ENCODE measurements at regions not wholly inside any gene's neighbourhood (a gene's known extent, or its start where the extent isn't known, plus 50 kb on each side); places are given as distances from the start of the nearest gene placed in this dataset.

DNA sequence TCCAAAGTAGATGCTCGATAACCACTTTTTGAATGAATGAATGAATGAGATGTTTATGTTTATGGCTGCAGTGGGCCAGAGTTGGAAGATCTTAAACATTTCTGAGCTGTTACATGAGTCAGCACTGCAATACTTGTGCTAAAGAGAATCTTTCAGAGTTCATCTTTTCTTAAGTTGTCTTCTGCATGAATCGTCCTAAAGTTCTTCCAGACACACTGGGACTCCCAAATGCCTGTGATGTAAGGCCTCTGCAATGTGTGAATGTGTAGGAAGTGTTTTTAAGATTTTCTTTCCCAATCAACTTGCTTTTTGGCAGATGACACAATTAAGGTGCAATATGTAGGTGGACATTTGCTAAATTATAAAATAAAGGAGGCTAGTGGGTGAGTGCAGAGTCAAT is 50.3 kb upstream of the TRIM9 start:
- DNase-seq, result no peak

- DNase-seq, result no peak
These were observed 52.3 kb upstream of the TRIM9 start for GRCh38 chr14:51147183-51147582.

DNA sequence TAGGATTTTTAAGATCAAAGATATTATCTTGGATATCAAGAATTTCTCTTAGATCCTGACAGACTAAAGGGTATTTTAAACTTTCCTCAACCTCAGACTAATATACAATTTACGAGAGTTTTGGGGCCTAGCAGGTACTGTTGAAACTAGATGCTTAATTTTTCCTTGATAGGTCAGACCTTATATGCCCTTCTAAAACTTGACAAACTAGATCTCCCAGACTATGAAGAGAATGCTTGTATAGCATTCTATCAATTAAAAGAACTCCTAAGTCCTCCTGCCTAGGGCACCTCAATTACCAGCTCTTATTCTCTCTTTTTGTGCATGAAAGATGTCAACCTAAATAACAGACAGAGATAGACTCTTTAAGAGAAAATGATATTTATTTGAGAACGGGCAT is 60.4 kb upstream of the TRIM9 start:
- no peak for DNase-seq

- DNase-seq, result no peak
These were observed 62.1 kb upstream of the TRIM9 start for GRCh38 chr14:51157012-51157411.

DNA sequence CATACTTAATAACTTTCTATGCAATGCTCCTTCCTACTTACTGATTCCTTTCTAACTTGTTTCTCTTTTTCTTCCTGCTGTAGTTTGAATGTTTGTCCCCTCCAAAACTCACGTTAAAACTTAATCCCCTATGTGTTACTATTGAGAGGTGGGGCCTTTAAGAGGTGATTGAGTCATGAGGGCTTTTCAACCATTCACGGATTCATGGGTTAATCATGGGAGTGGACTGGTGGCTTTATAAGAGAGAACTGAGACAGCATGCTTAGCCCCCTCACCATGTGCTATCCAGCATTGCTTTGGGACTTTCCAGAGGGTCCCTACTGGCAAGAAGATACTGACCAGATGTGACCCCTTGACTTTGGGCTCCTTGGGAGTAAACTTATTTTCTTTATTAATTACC is 66.0 kb upstream of the TRIM9 start:
- no peak for DNase-seq

DNA sequence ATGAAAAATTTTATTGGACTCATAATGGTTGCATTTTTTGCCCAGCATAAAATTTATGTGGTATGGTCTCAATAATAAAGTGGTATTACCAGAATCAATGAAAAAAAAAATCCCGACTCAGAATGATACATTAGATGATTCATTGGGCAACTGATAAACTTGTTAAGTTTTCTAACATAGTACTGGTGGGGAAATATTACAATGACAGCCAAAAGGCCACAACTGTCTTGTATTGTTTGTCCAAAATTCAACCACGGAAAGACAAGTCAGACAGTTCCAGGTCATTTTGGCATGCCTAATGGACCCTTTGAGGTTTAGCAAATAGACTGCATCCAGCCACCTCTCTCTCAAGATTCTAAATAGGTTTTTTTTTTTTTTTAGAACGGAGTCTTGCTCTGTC is 70.5 kb upstream of the TRIM9 start:
- DNase-seq, result no peak

DNA sequence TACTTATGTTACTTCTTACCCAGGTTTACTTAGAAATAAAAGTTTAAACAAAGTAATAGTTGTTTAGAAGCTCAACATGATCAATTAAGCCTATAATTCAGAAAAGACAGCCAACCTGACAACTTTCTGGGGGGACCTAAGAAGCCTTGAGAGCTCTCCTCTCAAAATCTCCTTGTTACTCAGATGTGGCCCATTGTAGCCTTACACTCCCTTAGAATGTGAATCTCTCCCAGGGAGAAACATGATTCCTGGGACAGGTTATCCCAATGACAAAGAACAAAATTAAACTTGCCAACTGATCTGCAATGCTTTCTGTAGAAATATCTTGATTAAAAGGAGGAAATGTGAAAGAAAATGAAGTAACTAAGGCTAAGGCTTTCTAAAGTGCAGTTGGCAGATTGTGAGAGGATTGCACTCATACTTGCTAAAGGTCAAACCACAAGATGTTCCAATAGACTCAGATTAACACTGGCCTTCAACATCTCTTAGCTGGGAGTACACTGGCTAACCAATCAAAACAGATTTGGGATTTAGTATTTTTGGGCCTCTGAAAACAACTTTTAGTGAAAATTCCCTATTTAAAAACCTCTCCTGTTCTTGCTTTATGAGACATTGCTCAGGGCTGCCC is 72.3 kb upstream of the TMX1 start:
- no peak for DNase-seq

- DNase-seq, result no peak
These were observed 71.8 kb upstream of the TMX1 start for GRCh38 chr14:51168215-51168613.

GRCh38 chr14:51173863-51174262 is 66.2 kb upstream of the TMX1 start:
- no peak for DNase-seq

DNA sequence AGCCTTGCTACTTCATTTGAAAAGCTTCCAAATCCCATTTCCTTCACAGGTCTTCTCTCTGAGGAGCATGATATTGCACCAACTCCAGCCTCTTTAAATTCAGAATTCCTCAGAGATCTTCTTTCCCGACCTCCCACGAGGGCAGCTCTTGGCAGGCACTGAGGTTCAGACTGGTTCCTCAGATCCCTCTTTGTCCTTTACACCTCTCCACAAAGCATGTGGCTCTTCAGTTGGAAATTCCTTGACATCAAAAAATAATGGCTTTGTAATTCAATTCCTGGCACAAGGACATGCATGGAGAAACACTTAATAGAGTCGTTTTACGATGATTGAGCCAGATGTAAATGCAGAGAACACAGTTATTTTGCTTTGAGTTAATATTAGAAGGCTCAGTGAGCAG is 63.2 kb upstream of the TMX1 start:
- peak; percentile 38 for DNase-seq

DNA sequence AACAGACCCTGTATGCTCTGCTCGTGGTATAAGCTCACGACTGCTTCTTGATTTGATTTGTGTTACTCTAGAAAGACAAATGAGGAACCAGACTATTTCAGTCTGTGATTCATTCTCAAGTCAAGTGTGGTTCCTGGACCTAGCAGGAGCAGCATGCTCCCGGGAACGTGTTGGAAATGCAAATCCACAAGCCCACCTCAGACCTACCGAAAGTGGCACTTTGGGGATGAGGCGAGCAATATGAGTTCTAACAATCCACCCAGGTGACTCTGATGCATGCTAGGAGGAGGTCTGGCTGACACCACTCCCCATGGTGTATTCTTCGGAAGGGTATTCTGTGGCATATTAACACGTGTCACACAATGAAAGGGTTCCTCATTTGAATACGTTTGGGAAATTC is 59.5 kb upstream of the TMX1 start:
- no peak for DNase-seq

DNA sequence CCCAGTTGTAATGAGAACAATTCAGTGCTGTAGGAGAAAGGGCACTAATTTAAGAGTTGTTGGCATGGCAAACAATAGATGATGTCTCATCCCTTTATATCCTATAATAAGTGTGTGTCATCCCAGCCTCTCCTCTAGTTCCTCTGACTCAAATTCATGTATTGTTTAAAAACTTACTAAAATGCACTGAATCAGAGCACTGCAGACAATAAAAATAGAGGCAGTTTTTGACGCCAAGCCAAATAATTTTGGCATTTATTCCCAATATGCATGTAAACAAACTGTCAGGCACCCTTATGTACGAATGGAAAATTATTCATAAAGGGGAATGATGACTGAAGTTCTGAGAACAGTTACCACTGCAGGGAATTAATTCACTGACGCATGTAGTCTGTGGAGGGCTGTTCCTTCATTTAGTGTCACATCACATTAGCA is 57.9 kb upstream of the TMX1 start:
- peak; percentile 15 for DNase-seq

DNA sequence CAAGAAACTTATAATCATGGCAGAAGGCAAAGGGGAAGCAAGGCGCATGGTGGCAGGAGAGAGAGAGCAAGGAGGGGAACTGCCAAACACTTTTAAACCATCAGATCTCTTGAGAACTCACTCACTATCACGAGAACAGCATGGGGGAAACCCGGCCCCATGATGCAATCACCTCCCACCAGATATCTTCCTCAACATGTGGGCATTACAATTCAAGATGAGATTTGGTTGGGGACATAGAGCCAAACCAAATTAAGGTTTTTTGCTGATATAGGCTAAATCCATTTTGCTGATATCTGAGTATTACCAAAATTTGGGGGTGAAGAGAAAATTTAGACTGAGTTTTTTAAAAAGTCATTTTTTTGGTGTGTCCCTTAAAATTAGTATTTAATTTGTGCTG is 54.9 kb upstream of the TMX1 start:
- DNase-seq, result no peak

DNA sequence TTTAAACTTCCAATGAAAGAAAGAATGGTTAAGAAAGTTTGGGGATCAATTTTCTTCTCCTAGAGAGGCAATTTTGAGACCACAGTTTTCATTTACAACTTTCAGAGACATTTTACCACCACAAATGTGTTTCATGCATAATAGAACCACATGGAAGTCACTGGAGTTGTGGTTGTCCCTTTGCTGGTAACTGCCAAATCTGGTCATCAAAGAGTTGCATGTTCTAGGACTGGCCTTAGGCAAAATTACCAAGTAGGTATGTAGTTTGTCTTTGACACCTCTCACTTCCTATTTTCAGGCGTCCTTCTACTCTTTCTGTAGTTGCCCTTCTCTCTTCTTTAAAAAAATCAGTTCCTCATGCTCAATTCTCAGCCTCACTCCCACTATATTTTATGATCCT is 54.3 kb upstream of the TMX1 start:
- no peak for DNase-seq

GRCh38 chr14:51188566-51189185 is 51.4 kb upstream of the TMX1 start:
- DNase-seq, result no peak

GRCh38 chr14:51189600-51190376 is 50.3 kb upstream of the TMX1 start:
- no peak for DNase-seq
